ENCODE measurements at regions not wholly inside any gene's neighbourhood (a gene's known extent, or its start where the extent isn't known, plus 50 kb on each side); places are given as distances from the start of the nearest gene placed in this dataset.
A peak's percentile ranks its signal among the peaks of the same experiment; 100 is the strongest.

DNA sequence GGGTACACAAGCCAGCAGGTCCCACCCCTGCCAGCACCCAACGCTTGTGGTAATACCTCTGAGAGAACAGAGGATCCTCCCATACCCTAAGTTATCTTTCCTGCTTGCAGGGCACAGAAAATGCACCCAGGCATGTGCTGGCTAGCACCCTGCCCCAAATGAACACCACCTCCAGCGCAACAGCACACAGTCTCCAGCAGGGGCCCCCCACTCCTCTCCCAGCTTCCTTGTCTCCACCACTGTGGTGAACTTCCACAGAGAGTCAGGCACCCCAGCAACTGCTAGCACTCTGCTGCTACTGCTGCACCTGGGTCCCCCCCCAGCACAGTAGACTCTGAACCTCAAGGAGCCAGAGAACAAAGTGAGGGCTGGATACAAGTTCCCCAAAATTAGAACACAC lies 216.8 kb upstream of the CNTNAP5 start:
- peak in 1 of 3 donors; percentile 23 for DNase-seq
- intact Hi-C loops (cut with DNase I, micrococcal nuclease) = no loop called here
- no peak for ATAC-seq
- Histone ChIP-seq H3K9me3 (peaks cover 72% of the 10 kb centered on the region), H3K4me1 (ENCODE audit: low read depth) (no peaks in the 10 kb centered on the region), H3K36me3 (ENCODE audit: low read depth) (no peaks in the 10 kb centered on the region), H3K4me3 (no peak overlapping the region)
- TF ChIP-seq, protein P1, sequence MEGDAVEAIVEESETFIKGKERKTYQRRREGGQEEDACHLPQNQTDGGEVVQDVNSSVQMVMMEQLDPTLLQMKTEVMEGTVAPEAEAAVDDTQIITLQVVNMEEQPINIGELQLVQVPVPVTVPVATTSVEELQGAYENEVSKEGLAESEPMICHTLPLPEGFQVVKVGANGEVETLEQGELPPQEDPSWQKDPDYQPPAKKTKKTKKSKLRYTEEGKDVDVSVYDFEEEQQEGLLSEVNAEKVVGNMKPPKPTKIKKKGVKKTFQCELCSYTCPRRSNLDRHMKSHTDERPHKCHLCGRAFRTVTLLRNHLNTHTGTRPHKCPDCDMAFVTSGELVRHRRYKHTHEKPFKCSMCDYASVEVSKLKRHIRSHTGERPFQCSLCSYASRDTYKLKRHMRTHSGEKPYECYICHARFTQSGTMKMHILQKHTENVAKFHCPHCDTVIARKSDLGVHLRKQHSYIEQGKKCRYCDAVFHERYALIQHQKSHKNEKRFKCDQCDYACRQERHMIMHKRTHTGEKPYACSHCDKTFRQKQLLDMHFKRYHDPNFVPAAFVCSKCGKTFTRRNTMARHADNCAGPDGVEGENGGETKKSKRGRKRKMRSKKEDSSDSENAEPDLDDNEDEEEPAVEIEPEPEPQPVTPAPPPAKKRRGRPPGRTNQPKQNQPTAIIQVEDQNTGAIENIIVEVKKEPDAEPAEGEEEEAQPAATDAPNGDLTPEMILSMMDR (IDR thresholded peaks at IDR 0.05) = no peak

DNA sequence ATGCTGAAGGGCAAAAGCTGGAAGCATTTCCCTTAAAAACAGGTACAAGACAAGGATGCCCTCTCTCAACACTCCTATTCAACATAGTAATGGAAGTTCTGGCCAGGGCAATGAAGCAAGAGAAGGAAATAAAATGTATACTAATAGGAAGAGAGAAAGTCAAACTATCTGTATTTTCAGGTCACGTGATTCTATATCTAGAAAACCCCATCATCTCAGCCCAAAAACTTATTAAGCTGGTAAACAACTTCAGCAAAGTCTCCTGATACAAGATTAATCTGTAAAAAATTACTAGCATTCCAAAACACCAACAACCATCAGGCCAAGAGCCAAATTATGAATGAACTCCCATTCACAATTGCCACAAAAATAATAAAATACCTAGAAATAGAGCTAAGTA lies 213.2 kb upstream of the CNTNAP5 start:
- ATAC-seq (no peak), DNase-seq (no peak)
- TF ChIP-seq, protein P1 (IDR thresholded peaks at IDR 0.05) = no peak
- H3K36me3 ChIP-seq (ENCODE audit: low read depth) = no peaks in the 10 kb centered on the region
- H3K4me1 ChIP-seq (ENCODE audit: low read depth) = no peaks in the 10 kb centered on the region
- no peak overlapping the region for H3K4me3 ChIP-seq
- peaks cover 38% of the 10 kb centered on the region for H3K9me3 ChIP-seq
- intact Hi-C loops (cut with DNase I, micrococcal nuclease) = no loop called here

DNA sequence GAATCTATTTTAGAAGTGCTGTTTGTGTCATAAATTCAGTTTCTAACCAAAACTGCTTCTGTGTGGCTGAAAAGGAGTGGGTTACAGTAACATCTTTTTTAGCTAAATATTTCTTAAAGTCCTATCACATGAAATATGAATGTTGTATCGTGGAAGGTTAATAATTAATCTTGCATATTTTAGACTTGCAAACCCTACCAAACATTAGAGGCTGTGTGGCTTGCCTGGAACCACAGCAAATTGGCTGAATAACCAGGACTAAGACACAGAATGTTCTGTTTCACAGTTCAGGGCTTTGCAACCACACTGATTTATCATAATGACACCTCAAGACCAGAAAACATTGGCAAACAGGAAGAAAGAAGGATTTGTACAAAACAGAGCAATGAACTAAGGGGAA lies 208.9 kb upstream of the CNTNAP5 start:
- no peak for ATAC-seq
- intact Hi-C loops (cut with DNase I, micrococcal nuclease) = no loop called here
- Histone ChIP-seq H3K9me3 (peaks cover 23% of the 10 kb centered on the region), H3K4me3 (no peak overlapping the region), H3K4me1 (ENCODE audit: low read depth) (no peaks in the 10 kb centered on the region), H3K36me3 (ENCODE audit: low read depth) (no peaks in the 10 kb centered on the region)
- no peak for DNase-seq
- TF ChIP-seq, protein P1 (IDR thresholded peaks at IDR 0.05) = no peak

DNA sequence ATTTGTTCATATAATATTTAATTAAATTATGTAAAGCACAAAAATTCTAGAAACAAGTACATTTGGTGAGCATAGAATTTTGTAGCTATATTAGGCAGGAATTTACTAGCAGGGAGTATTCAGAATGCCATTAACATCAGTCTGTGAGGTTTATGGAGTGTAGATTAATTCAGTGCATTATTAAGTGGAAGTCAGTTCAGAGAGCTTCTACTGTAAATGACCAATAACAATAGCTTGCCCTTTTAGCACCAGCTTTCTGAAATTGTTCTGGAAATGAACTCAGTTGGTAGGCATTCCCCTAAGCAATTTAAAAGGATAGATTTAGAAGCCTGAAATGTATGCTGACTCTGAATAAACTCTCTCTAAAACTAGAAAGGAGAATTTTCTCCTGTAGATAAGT lies 208.2 kb upstream of the CNTNAP5 start:
- TF ChIP-seq, protein P1 (IDR thresholded peaks at IDR 0.05) = no peak
- H3K9me3 ChIP-seq = peaks cover 21% of the 10 kb centered on the region
- no peaks in the 10 kb centered on the region for H3K36me3 ChIP-seq (ENCODE audit: low read depth)
- ATAC-seq (no peak), DNase-seq (no peak)
- no peaks in the 10 kb centered on the region for H3K4me1 ChIP-seq (ENCODE audit: low read depth)
- intact Hi-C loops (cut with DNase I, micrococcal nuclease) = no loop called here
- no peak overlapping the region for H3K4me3 ChIP-seq

DNA sequence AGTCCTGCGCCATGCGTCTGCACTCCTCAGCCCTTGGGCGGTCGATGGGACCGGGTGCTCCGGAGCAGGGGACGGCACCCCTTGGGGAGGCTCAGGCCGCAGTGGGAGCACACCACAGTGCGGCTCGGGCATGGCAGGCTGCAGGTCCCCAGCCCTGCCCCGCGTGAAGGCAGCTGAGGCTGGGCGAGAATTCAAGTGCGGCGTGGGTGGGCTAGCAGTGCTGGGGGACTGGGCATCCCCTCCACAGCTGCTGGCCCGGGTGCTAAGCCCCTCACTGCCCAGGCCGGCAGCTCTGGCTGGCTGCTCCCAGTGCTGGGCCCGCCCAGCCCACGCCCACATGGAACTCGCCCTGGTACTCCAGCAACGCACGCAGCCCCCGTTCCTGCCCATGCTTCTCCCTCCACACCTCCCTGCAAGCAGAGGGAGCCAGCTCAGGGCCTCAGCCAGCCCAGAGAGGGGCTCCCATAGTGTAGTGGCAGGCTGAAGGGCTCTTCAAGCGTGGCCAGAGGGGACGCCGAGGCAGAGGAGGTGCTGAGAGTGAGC lies 198.3 kb upstream of the CNTNAP5 start:
- H3K4me3 ChIP-seq = no peak overlapping the region
- intact Hi-C loops (cut with DNase I, micrococcal nuclease) = no loop called here
- H3K9me3 ChIP-seq = peaks cover 34% of the 10 kb centered on the region
- TF ChIP-seq, protein P1 (IDR thresholded peaks at IDR 0.05) = no peak
- DNase-seq (no peak), ATAC-seq (no peak)
- no peaks in the 10 kb centered on the region for H3K36me3 ChIP-seq (ENCODE audit: low read depth)
- H3K4me1 ChIP-seq (ENCODE audit: low read depth) = no peaks in the 10 kb centered on the region

DNA sequence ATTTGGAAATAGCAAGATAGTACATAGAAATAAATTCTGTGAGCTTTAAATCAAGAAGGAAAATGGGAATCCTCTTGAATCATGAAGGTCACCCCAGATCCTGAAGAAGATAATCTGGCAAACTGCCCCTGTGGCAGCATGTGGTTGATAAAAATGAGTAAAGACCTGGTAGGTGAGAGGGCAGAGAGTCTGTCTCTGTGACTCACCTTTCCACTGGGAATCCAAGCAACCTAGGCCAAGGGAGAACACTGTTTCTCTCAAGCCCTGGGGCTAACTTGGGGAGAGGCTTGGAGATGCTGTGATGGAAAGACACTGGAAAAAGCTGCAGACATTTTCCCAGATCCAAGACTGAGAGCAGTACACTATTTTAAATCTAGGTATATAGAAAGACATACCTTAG lies 185.8 kb upstream of the CNTNAP5 start:
- Histone ChIP-seq H3K36me3 (ENCODE audit: low read depth) (no peaks in the 10 kb centered on the region), H3K9me3 (peaks cover 49% of the 10 kb centered on the region), H3K4me3 (no peak overlapping the region), H3K4me1 (ENCODE audit: low read depth) (no peaks in the 10 kb centered on the region)
- TF ChIP-seq, protein P1 (IDR thresholded peaks at IDR 0.05) = no peak
- intact Hi-C loops (cut with DNase I, micrococcal nuclease) = no loop called here
- DNase-seq (no peak), ATAC-seq (no peak)
